ENCODE measurements at regions not wholly inside any gene's neighbourhood (a gene's known extent, or its start where the extent isn't known, plus 50 kb on each side); places are given as distances from the start of the nearest gene placed in this dataset.

- Histone ChIP-seq H3K9me3 (no peaks in the 10 kb centered on the region), H3K27me3 (peaks cover 2% of the 10 kb centered on the region; the same call in 1 of the 2 replicates), H3K4me1 (no peaks in the 10 kb centered on the region), H3K4me3 (ENCODE audit: low read depth, low read length) (no peak overlapping the region), H3K36me3 (no peaks in the 10 kb centered on the region)
- DNase-seq: no peak
- TF ChIP-seq CTCF (IDR thresholded peaks at IDR 0.05; ENCODE audit: low read depth, low read length): no peak
These were observed 155.8 kb upstream of the ERBB4 start for GRCh38 chr2:212694398-212694797.

- H3K36me3 ChIP-seq: no peaks in the 10 kb centered on the region
- no peak for TF ChIP-seq CTCF (IDR thresholded peaks at IDR 0.05; ENCODE audit: low read depth, low read length)
- no peak overlapping the region for H3K4me3 ChIP-seq (ENCODE audit: low read depth, low read length)
- no peak for DNase-seq
- no peaks in the 10 kb centered on the region for H3K9me3 ChIP-seq
- H3K27me3 ChIP-seq: peaks cover 2% of the 10 kb centered on the region; the same call in 1 of the 2 replicates
- no peaks in the 10 kb centered on the region for H3K4me1 ChIP-seq
These were observed 153.9 kb upstream of the ERBB4 start for GRCh38 chr2:212692466-212692865.

GRCh38 chr2:212686285-212686895, 147.8 kb upstream of the ERBB4 start:
- peak; percentile 56 for DNase-seq
- Histone ChIP-seq H3K9me3 (no peaks in the 10 kb centered on the region), H3K4me3 (ENCODE audit: low read depth, low read length) (no peak overlapping the region), H3K27me3 (peaks cover 8% of the 10 kb centered on the region; the same call in 1 of the 2 replicates), H3K4me1 (no peaks in the 10 kb centered on the region), H3K36me3 (no peaks in the 10 kb centered on the region)
- TF ChIP-seq CTCF (IDR thresholded peaks at IDR 0.05; ENCODE audit: low read depth, low read length): peak; percentile 88

GRCh38 chr2:212683346-212684097, 144.9 kb upstream of the ERBB4 start:
- no peak for DNase-seq
- no peaks in the 10 kb centered on the region for H3K9me3 ChIP-seq
- H3K27me3 ChIP-seq: peaks cover 8% of the 10 kb centered on the region; the same call in 1 of the 2 replicates
- H3K4me1 ChIP-seq: no peaks in the 10 kb centered on the region
- H3K36me3 ChIP-seq: no peaks in the 10 kb centered on the region
- no peak overlapping the region for H3K4me3 ChIP-seq (ENCODE audit: low read depth, low read length)
- no peak for TF ChIP-seq CTCF (IDR thresholded peaks at IDR 0.05; ENCODE audit: low read depth, low read length)

- DNase-seq: no peak
- TF ChIP-seq CTCF (IDR thresholded peaks at IDR 0.05; ENCODE audit: low read depth, low read length): no peak
- H3K27me3 ChIP-seq: peaks cover 8% of the 10 kb centered on the region; the same call in 1 of the 2 replicates
- no peaks in the 10 kb centered on the region for H3K9me3 ChIP-seq
- no peaks in the 10 kb centered on the region for H3K4me1 ChIP-seq
- H3K36me3 ChIP-seq: no peaks in the 10 kb centered on the region
- H3K4me3 ChIP-seq (ENCODE audit: low read depth, low read length): no peak overlapping the region
These were observed 144.3 kb upstream of the ERBB4 start for GRCh38 chr2:212682937-212683336.

GRCh38 chr2:212677466-212677865, 138.9 kb upstream of the ERBB4 start:
- DNase-seq: no peak
- no peaks in the 10 kb centered on the region for H3K36me3 ChIP-seq
- no peaks in the 10 kb centered on the region for H3K4me1 ChIP-seq
- H3K9me3 ChIP-seq: no peaks in the 10 kb centered on the region
- H3K27me3 ChIP-seq: peaks cover 4% of the 10 kb centered on the region
- H3K4me3 ChIP-seq (ENCODE audit: low read depth, low read length): no peak overlapping the region
- TF ChIP-seq CTCF (IDR thresholded peaks at IDR 0.05; ENCODE audit: low read depth, low read length): no peak

Data from BE2C (cell line).